GM12892 (cell line): ENCODE measurements at regions not wholly inside any gene's neighbourhood (a gene's known extent, or its start where the extent isn't known, plus 50 kb on each side); places are given as distances from the start of the nearest gene placed in this dataset.

Source experiments
- POLR2A ChIP-seq: IDR thresholded peaks from 2 replicates; pipeline ENCODE4 v1.6.1; 2011; ENCODE audit warnings: low read depth, low read length, control low read depth
- POLR2AphosphoS5 ChIP-seq: IDR thresholded peaks from 2 replicates; pipeline ENCODE4 v1.6.1; 2011; ENCODE audit warnings: low read depth, low read length, control low read depth

- TF ChIP-seq POLR2AphosphoS5, result no peak
- TF ChIP-seq POLR2A, result no peak
Observed at GRCh38 chr2:239721991-239722759, 303.0 kb downstream of the NDUFA10 start.
